Loucy (cell line): ENCODE measurements at regions not wholly inside any gene's neighbourhood (a gene's known extent, or its start where the extent isn't known, plus 50 kb on each side); places are given as distances from the start of the nearest gene placed in this dataset.

ENCODE experiments used
- H2AFZ ChIP-seq: fragments of 200-600 bp; sonication (generic); 2 replicates; pipeline ENCODE4 v1.6.0; 2016; ENCODE audit warnings: antibody characterized with exemption, mild to moderate bottlenecking, low read length, moderate library complexity
- H3F3A ChIP-seq: fragments of 200-600 bp; 2 replicates; pipeline ENCODE4 v1.6.0; 2016; ENCODE audit warnings: antibody characterized with exemption, low read depth, mild to moderate bottlenecking
- H3K27me3 ChIP-seq: fragments of 200-600 bp; sonication (generic); 2 replicates; pipeline ENCODE4 v1.6.1; 2014; ENCODE audit warnings: low read length, mild to moderate bottlenecking; ENCODE audit not compliant: insufficient read depth, poor library complexity, severe bottlenecking
- H3K36me3 ChIP-seq: fragments of 200-600 bp; sonication (generic); 2 replicates; pipeline ENCODE4 v1.6.1; 2016; ENCODE audit warnings: low read length; ENCODE audit not compliant: insufficient read depth
- H3K4me1 ChIP-seq: fragments of 200-600 bp; sonication (generic); 2 replicates; pipeline ENCODE4 v1.5.1; 2014; ENCODE audit warnings: low read length, mild to moderate bottlenecking; ENCODE audit not compliant: insufficient read depth, poor library complexity, severe bottlenecking
- H3K4me2 ChIP-seq: fragments of 200-600 bp; sonication (generic); 2 replicates; pipeline ENCODE4 v1.6.0; 2014; ENCODE audit warnings: antibody characterized with exemption, low read length, low read depth, mild to moderate bottlenecking; ENCODE audit not compliant: poor library complexity, severe bottlenecking
- H3K4me3 ChIP-seq: fragments of 200-600 bp; sonication (generic); 2 replicates; pipeline ENCODE4 v1.5.1; 2014; ENCODE audit warnings: low read length, mild to moderate bottlenecking, mixed read lengths; ENCODE audit not compliant: poor library complexity, severe bottlenecking
- H3K79me2 ChIP-seq: fragments of 200-600 bp; sonication (generic); 2 replicates; pipeline ENCODE4 v1.6.1; 2014; ENCODE audit warnings: low read length; ENCODE audit not compliant: insufficient read depth
- H3K9ac ChIP-seq: fragments of 200-600 bp; sonication (generic); 2 replicates; pipeline ENCODE4 v1.6.0; 2014; ENCODE audit warnings: mild to moderate bottlenecking, low read depth, low read length, moderate library complexity; ENCODE audit not compliant: poor library complexity, severe bottlenecking
- H3K9me2 ChIP-seq: fragments of 200-600 bp; sonication (generic); replicated peaks from 2 replicates; pipeline ENCODE4 v1.6.1; 2016; ENCODE audit warnings: low read depth, low read length, mixed read lengths
- H3K9me3 ChIP-seq: fragments of 200-600 bp; sonication (generic); 2 replicates; pipeline ENCODE4 v1.6.1; 2014; ENCODE audit warnings: mild to moderate bottlenecking, antibody characterized with exemption, low read length, low read depth; ENCODE audit not compliant: insufficient read depth
- H4K20me1 ChIP-seq: fragments of 200-600 bp; sonication (generic); 2 replicates; pipeline ENCODE4 v1.6.0; 2014; ENCODE audit warnings: antibody characterized with exemption, low read length, mild to moderate bottlenecking; ENCODE audit not compliant: insufficient read depth, poor library complexity, severe bottlenecking
- EZH2phosphoT487 ChIP-seq: fragments of 200-600 bp; IDR thresholded peaks from 2 replicates; pipeline ENCODE4 v1.6.1; 2018; ENCODE audit warnings: antibody characterized with exemption, mild to moderate bottlenecking, moderate library complexity, borderline replicate concordance
- TF ChIP-seq, protein P1 (sequence below): fragments of 200-600 bp; sonication (generic); conservative IDR thresholded peaks from 2 replicates; pipeline ENCODE4 v1.5.1; 2014; ENCODE audit warnings: mild to moderate bottlenecking, antibody characterized with exemption, low read length

- H3K4me3 ChIP-seq, result no peak overlapping the region
- no peak overlapping the region for H3K4me2 ChIP-seq
- TF ChIP-seq, protein P1, sequence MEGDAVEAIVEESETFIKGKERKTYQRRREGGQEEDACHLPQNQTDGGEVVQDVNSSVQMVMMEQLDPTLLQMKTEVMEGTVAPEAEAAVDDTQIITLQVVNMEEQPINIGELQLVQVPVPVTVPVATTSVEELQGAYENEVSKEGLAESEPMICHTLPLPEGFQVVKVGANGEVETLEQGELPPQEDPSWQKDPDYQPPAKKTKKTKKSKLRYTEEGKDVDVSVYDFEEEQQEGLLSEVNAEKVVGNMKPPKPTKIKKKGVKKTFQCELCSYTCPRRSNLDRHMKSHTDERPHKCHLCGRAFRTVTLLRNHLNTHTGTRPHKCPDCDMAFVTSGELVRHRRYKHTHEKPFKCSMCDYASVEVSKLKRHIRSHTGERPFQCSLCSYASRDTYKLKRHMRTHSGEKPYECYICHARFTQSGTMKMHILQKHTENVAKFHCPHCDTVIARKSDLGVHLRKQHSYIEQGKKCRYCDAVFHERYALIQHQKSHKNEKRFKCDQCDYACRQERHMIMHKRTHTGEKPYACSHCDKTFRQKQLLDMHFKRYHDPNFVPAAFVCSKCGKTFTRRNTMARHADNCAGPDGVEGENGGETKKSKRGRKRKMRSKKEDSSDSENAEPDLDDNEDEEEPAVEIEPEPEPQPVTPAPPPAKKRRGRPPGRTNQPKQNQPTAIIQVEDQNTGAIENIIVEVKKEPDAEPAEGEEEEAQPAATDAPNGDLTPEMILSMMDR, result no peak
- no peak for TF ChIP-seq EZH2phosphoT487
- no peak overlapping the region for H3K9ac ChIP-seq
- peaks cover 8% of the 10 kb centered on the region for H3K4me1 ChIP-seq
- no peaks in the 10 kb centered on the region for H3F3A ChIP-seq
- H3K9me3 ChIP-seq, result no peaks in the 10 kb centered on the region
- no peaks in the 10 kb centered on the region for H3K79me2 ChIP-seq
- H2AFZ ChIP-seq, result no peak overlapping the region; the same call in 1 of the 2 replicates
- no peaks in the 10 kb centered on the region for H3K9me2 ChIP-seq
- no peaks in the 10 kb centered on the region for H3K36me3 ChIP-seq
- no peaks in the 10 kb centered on the region for H4K20me1 ChIP-seq
- no peaks in the 10 kb centered on the region for H3K27me3 ChIP-seq
Measured at GRCh38 chr7:132681951-132682350, 105.7 kb upstream of the PLXNA4 start.

GRCh38 chr7:132680590-132680989, 104.3 kb upstream of the PLXNA4 start:
- Histone ChIP-seq H3K36me3 (no peaks in the 10 kb centered on the region), H3K4me1 (peaks cover 8% of the 10 kb centered on the region), H2AFZ (no peak overlapping the region), H4K20me1 (no peaks in the 10 kb centered on the region), H3F3A (no peaks in the 10 kb centered on the region), H3K9ac (no peak overlapping the region), H3K9me3 (no peaks in the 10 kb centered on the region), H3K9me2 (no peaks in the 10 kb centered on the region), H3K4me2 (no peak overlapping the region), H3K27me3 (no peaks in the 10 kb centered on the region), H3K4me3 (no peak overlapping the region), H3K79me2 (no peaks in the 10 kb centered on the region)
- no peak for TF ChIP-seq EZH2phosphoT487
- TF ChIP-seq, protein P1, result no peak

DNA sequence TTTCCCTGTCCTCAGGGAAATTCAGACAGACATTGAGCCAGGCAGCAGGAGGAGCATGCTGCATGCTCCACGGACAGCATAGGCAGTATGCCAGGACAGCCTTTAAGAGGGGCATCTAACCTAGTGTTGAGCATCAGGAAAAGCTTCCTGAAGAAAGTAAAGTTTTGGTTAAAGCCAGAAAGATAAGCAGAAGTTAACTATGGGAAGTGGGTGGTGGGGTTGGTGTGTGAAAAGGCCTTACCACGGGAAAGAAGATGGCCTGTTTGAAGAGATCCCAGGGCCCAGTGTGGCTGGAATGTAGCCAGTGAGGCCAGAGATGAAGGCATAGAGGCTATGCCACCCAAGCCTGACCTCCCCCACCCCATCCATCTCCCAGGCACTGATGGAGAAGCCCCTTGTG, 102.4 kb upstream of the PLXNA4 start:
- H3K36me3 ChIP-seq, result no peaks in the 10 kb centered on the region

More for the DNA sequence above, 102.4 kb upstream of the PLXNA4 start:
- H2AFZ ChIP-seq, result no peak overlapping the region
- H3K27me3 ChIP-seq, result no peaks in the 10 kb centered on the region
- H3K9ac ChIP-seq, result no peak overlapping the region
- H3K9me2 ChIP-seq, result no peaks in the 10 kb centered on the region
- no peaks in the 10 kb centered on the region for H3K79me2 ChIP-seq
- H3K4me2 ChIP-seq, result no peak overlapping the region
- H3K9me3 ChIP-seq, result no peaks in the 10 kb centered on the region
- H4K20me1 ChIP-seq, result no peaks in the 10 kb centered on the region
- H3K4me3 ChIP-seq, result no peak overlapping the region
- peaks cover 8% of the 10 kb centered on the region for H3K4me1 ChIP-seq
- TF ChIP-seq, protein P1, result no peak
- TF ChIP-seq EZH2phosphoT487, result no peak
- no peaks in the 10 kb centered on the region for H3F3A ChIP-seq
